ENCODE measurements at regions not wholly inside any gene's neighbourhood (a gene's known extent, or its start where the extent isn't known, plus 50 kb on each side); places are given as distances from the start of the nearest gene placed in this dataset.

GRCh38 chr12:127760357-127760756 is 506.6 kb upstream of the TMEM132C start:
- no peak for TF ChIP-seq CTCF (IDR thresholded peaks at IDR 0.05)
- no peak for TF ChIP-seq POLR2A (IDR thresholded peaks at IDR 0.05)

All from heart left ventricle (tissue), 13 donors.